IMR-90 (cell line): ENCODE measurements at regions not wholly inside any gene's neighbourhood (a gene's known extent, or its start where the extent isn't known, plus 50 kb on each side); places are given as distances from the start of the nearest gene placed in this dataset.

Source experiments
- ATAC-seq: fragments of 200-7000 bp; cut with Tn5 transposase; 2 replicates; pipeline ENCODE4 v1.9.1; 2020; ENCODE audit warnings: low read depth, mild to moderate bottlenecking, moderate library complexity
- BruUV-seq: library from RNA; stranded (reverse); fragments of 400-500 nt; replicated peaks from 2 replicates; lab custom pipeline; 2021; lab: Mats Ljungman, UMichigan
- CTCF ChIA-PET: fragments of 300-600 bp; formaldehyde crosslinking; extraction: SDS; loops from one replicate; lab custom pipeline; 2021; ENCODE audit warnings: antibody characterized with exemption; lab: Yijun Ruan, JAX
- POLR2A ChIA-PET: fragments of 300-600 bp; sonication (Branson Sonifier 250); formaldehyde crosslinking; loops from one replicate; lab custom pipeline; 2022; ENCODE audit warnings: antibody characterized with exemption; ENCODE audit not compliant: unreplicated experiment; lab: Charles Lee
- DNase-seq: peaks from one replicate; pipeline ENCODE4 v3.0.0; 2013
- H2AFZ ChIP-seq: replicated peaks from 2 replicates; pipeline ENCODE3; 2013; ENCODE audit warnings: low read length, mild to moderate bottlenecking; ENCODE audit not compliant: poor library complexity
- H2AK5ac ChIP-seq: 2 replicates; pipeline ENCODE4 v1.6.1; 2013; ENCODE audit warnings: low read depth, low read length, inconsistent platforms
- H2AK9ac ChIP-seq: replicated peaks from 2 replicates; pipeline ENCODE3; 2013; ENCODE audit warnings: mild to moderate bottlenecking, low read depth, low read length, moderate library complexity; ENCODE audit not compliant: poor library complexity
- H2BK120ac ChIP-seq: 2 replicates; pipeline ENCODE4 v1.6.1; 2013; ENCODE audit warnings: low read depth, low read length, inconsistent platforms
- H2BK15ac ChIP-seq: 3 replicates; pipeline ENCODE4 v1.6.1; 2013; ENCODE audit warnings: low read depth, low read length, inconsistent platforms
- H2BK20ac ChIP-seq: 2 replicates; pipeline ENCODE4 v1.6.1; 2013; ENCODE audit warnings: low read depth, mild to moderate bottlenecking, inconsistent platforms, low read length, moderate library complexity
- H2BK5ac ChIP-seq: 2 replicates; pipeline ENCODE4 v1.6.1; 2013; ENCODE audit warnings: mild to moderate bottlenecking, low read depth, low read length, inconsistent platforms; ENCODE audit not compliant: poor library complexity, severe bottlenecking
- H3K14ac ChIP-seq: replicated peaks from 2 replicates; pipeline ENCODE4 v1.6.1; 2013; ENCODE audit warnings: low read depth, low read length, inconsistent platforms
- H3K18ac ChIP-seq: 2 replicates; pipeline ENCODE4 v1.6.1; 2013; ENCODE audit warnings: low read depth, low read length, control low read depth
- H3K23ac ChIP-seq: 2 replicates; pipeline ENCODE4 v1.6.1; 2013; ENCODE audit warnings: low read depth, low read length, inconsistent platforms
- H3K27ac ChIP-seq: 2 replicates; pipeline ENCODE4 v1.5.1; 2013; ENCODE audit warnings: mild to moderate bottlenecking, control low read depth, low read length; ENCODE audit not compliant: insufficient read depth
- H3K27me3 ChIP-seq: 2 replicates; pipeline ENCODE4 v1.6.1; 2013; ENCODE audit warnings: low read length; ENCODE audit not compliant: control insufficient read depth, insufficient read depth
- H3K36me3 ChIP-seq: 2 replicates; pipeline ENCODE4 v1.6.1; 2013; ENCODE audit warnings: low read length, mixed read lengths; ENCODE audit not compliant: control insufficient read depth, insufficient read depth
- H3K4ac ChIP-seq: 2 replicates; pipeline ENCODE4 v1.6.1; 2013; ENCODE audit warnings: low read depth, low read length, inconsistent platforms
- H3K4me1 ChIP-seq: 2 replicates; pipeline ENCODE4 v1.6.1; 2013; ENCODE audit warnings: low read length, mixed read lengths; ENCODE audit not compliant: control insufficient read depth, insufficient read depth
- H3K4me2 ChIP-seq: 2 replicates; pipeline ENCODE4 v1.6.1; 2013; ENCODE audit warnings: low read depth, mild to moderate bottlenecking, control low read depth, low read length, moderate library complexity
- H3K4me3 ChIP-seq: 2 replicates; pipeline ENCODE4 v1.5.1; 2013; ENCODE audit warnings: low read depth, mild to moderate bottlenecking, control low read depth, low read length, moderate library complexity; ENCODE audit not compliant: insufficient read depth
- H3K56ac ChIP-seq: 2 replicates; pipeline ENCODE4 v1.6.1; 2013; ENCODE audit warnings: low read length, inconsistent platforms; ENCODE audit not compliant: insufficient read depth; ENCODE audit errors: extremely low read depth
- H3K79me1 ChIP-seq, 2 experiments: 2 replicates each; pipeline ENCODE4 v1.6.1; 2013; ENCODE audit warnings: low read length in 2 of 2, inconsistent platforms in 1 of 2, low read depth in 1 of 2
- H3K9ac ChIP-seq: 2 replicates; pipeline ENCODE4 v1.6.1; 2013; ENCODE audit warnings: low read depth, low read length, control low read depth
- H3K9me1 ChIP-seq: 2 replicates; pipeline ENCODE4 v1.6.1; 2013; ENCODE audit warnings: low read length, inconsistent platforms; ENCODE audit not compliant: insufficient read depth
- H3K9me3 ChIP-seq: 2 replicates; pipeline ENCODE4 v1.6.1; 2013; ENCODE audit warnings: low read length; ENCODE audit not compliant: control insufficient read depth, insufficient read depth
- H4K20me1 ChIP-seq: 2 replicates; pipeline ENCODE4 v1.6.1; 2013; ENCODE audit warnings: low read length, inconsistent platforms; ENCODE audit not compliant: insufficient read depth
- H4K5ac ChIP-seq: 2 replicates; pipeline ENCODE4 v1.6.1; 2013; ENCODE audit warnings: mild to moderate bottlenecking, low read depth, low read length, control low read depth
- H4K8ac ChIP-seq, 2 experiments: 2 replicates each; pipeline ENCODE4 v1.6.1; 2013; ENCODE audit warnings: low read depth in 2 of 2, low read length in 2 of 2, control low read depth in 1 of 2, inconsistent platforms in 1 of 2
- H4K91ac ChIP-seq: 2 replicates; pipeline ENCODE4 v1.6.1; 2013; ENCODE audit warnings: low read depth, low read length, inconsistent platforms; ENCODE audit not compliant: insufficient read depth
- CEBPB ChIP-seq: IDR thresholded peaks from 2 replicates; pipeline ENCODE4 v1.6.1; 2012; ENCODE audit warnings: low read depth, low read length, improper control_type of control experiment
- CHD1 ChIP-seq: IDR thresholded peaks from 2 replicates; pipeline ENCODE4 v1.6.1; 2012; ENCODE audit warnings: low read depth, low read length, improper control_type of control experiment
- MAFK ChIP-seq: IDR thresholded peaks from 2 replicates; pipeline ENCODE4 v1.6.1; 2012; ENCODE audit warnings: low read depth, low read length, improper control_type of control experiment
- MAZ ChIP-seq: IDR thresholded peaks from 2 replicates; pipeline ENCODE4 v1.6.1; 2012; ENCODE audit warnings: low read depth, mild to moderate bottlenecking, low read length, improper control_type of control experiment, moderate library complexity, borderline replicate concordance
- NFE2L2 ChIP-seq: fragments of 150-350 bp; IDR thresholded peaks from 2 replicates; pipeline ENCODE4 v1.6.1; 2016; ENCODE audit warnings: low read depth, mild to moderate bottlenecking, low read length
- POLR2A ChIP-seq: IDR thresholded peaks from 2 replicates; pipeline ENCODE4 v1.6.1; 2012; ENCODE audit warnings: mild to moderate bottlenecking, low read depth, low read length
- RAD21 ChIP-seq: IDR thresholded peaks from 2 replicates; pipeline ENCODE4 v1.6.1; 2012; ENCODE audit warnings: low read length, improper control_type of control experiment
- RCOR1 ChIP-seq: IDR thresholded peaks from 2 replicates; pipeline ENCODE4 v1.6.1; 2012; ENCODE audit warnings: mild to moderate bottlenecking, low read length, improper control_type of control experiment; ENCODE audit not compliant: insufficient replicate concordance
- RFX5 ChIP-seq: IDR thresholded peaks from 2 replicates; pipeline ENCODE4 v1.8.0; 2012; ENCODE audit warnings: low read depth, mild to moderate bottlenecking, low read length, moderate library complexity
- SMC3 ChIP-seq: fragments of 150-350 bp; IDR thresholded peaks from 2 replicates; pipeline ENCODE4 v1.6.1; 2016; ENCODE audit warnings: low read depth, mild to moderate bottlenecking, antibody characterized with exemption, low read length, moderate library complexity
- WGBS, 2 experiments: methylation state at CpG; one replicate each; pipeline versions ENCODE4 v1.1.5 to v1.1.7; 2013; ENCODE audit warnings: missing lambda C conversion rate in 2 of 2; ENCODE audit not compliant: insufficient read length in 1 of 2; ENCODE audit errors: extremely low coverage in 2 of 2; 5-methylcytosine and 5-hydroxymethylcytosine counted together
- dilution Hi-C: fragments of 300-500 bp; cut with HindIII; formaldehyde crosslinking; loops from one replicate; pipeline ENCODE4 v1.14.3; 2018; ENCODE audit warnings: low sequenced_read_pairs; ENCODE audit not compliant: unreplicated experiment
- in situ Hi-C: fragments of 300-500 bp; cut with MboI; formaldehyde crosslinking; loops from 3 replicates; pipeline ENCODE4 v1.14.3; 2019; ENCODE audit warnings: low sequenced_read_pairs, inconsistent platforms, mixed read lengths
- intact Hi-C: fragments of 100-400 bp; cut with micrococcal nuclease; formaldehyde crosslinking; loops from 2 replicates; pipeline ENCODE4 v1.10.0; 2022
- TF ChIP-seq, protein P1 (sequence below): fragments of 150-350 bp; IDR thresholded peaks from 2 replicates; pipeline ENCODE4 v1.6.1; 2017; ENCODE audit warnings: mild to moderate bottlenecking, antibody characterized with exemption, low read length, low read depth

DNA sequence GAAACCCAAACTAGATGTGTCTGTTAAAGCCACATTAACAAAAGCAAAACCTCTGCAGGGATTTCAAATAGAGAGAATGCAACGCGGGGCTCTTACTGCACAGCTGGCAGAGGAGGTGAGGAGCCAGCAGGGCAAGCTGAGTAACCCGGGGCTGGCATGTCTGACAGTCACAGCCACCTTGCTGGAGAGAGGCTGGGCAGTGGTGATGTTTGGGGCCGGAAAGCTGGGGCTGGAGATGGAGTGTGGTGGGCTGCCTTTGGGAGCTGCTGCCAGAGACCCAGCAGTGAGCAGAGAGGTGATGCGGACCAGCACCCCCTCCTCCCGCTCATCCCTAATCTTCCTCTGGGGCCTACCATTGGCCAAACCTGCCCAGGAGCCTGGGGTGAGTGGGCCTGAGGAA is 204.5 kb upstream of the ARL4C start:
- Histone ChIP-seq H2BK20ac (no peak overlapping the region), H2BK15ac (no peak overlapping the region), H4K20me1 (no peaks in the 10 kb centered on the region), H4K5ac (no peak overlapping the region), H3K9ac (no peak overlapping the region), H2AFZ (no peak overlapping the region), H3K56ac (no peak overlapping the region), H2AK5ac (no peak overlapping the region), H3K36me3 (no peaks in the 10 kb centered on the region), H3K27ac (no peak overlapping the region), H4K8ac (no peak overlapping the region), H4K91ac (no peak overlapping the region), H2BK5ac (no peak overlapping the region), H3K4me3 (no peak overlapping the region), H3K14ac (no peak overlapping the region), H2BK120ac (no peak overlapping the region), H3K9me3 (peaks cover 5% of the 10 kb centered on the region; the same call in 1 of the 2 replicates), H3K23ac (no peak overlapping the region), H3K4me2 (no peak overlapping the region), H3K9me1 (peaks cover 5% of the 10 kb centered on the region; the same call in 1 of the 2 replicates), H3K18ac (no peak overlapping the region), H3K4ac (no peak overlapping the region), H3K27me3 (no peaks in the 10 kb centered on the region), H3K79me1 (no peaks in the 10 kb centered on the region), H2AK9ac (no peak overlapping the region), H3K4me1 (peaks cover 3% of the 10 kb centered on the region; the same call in 1 of the 2 replicates)
- CTCF ChIA-PET: no interaction called here
- no peak for DNase-seq
- TF ChIP-seq MAZ: no peak
- no peak for TF ChIP-seq RCOR1
- TF ChIP-seq, protein P1, sequence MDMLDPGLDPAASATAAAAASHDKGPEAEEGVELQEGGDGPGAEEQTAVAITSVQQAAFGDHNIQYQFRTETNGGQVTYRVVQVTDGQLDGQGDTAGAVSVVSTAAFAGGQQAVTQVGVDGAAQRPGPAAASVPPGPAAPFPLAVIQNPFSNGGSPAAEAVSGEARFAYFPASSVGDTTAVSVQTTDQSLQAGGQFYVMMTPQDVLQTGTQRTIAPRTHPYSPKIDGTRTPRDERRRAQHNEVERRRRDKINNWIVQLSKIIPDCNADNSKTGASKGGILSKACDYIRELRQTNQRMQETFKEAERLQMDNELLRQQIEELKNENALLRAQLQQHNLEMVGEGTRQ: no peak
- no peak for TF ChIP-seq CEBPB
- no peak for TF ChIP-seq CHD1
- TF ChIP-seq MAFK: no peak
- TF ChIP-seq RAD21: no peak
- TF ChIP-seq POLR2A: no peak
- no peak for TF ChIP-seq NFE2L2
- TF ChIP-seq SMC3: no peak
- TF ChIP-seq RFX5: no peak
- dilution Hi-C loops: no loop called here
- no peak for ATAC-seq
- no CpG with 5 or more reads among the region's 6 CpGs for WGBS, 2 experiments
- no TSS peak for BruUV-seq
- intact Hi-C loops: no loop called here
- POLR2A ChIA-PET: no interaction called here
- in situ Hi-C loops: no loop called here
